Mucosa of stomach (tissue), 1 donor: ENCODE measurements at regions not wholly inside any gene's neighbourhood (a gene's known extent, or its start where the extent isn't known, plus 50 kb on each side); places are given as distances from the start of the nearest gene placed in this dataset.
"Not testable (repeated sequence)": the region's sequence is repeated elsewhere in the genome, so short reads cannot be mapped to it uniquely, and the experiment has no call there.

Source experiments
- H3K27me3 ChIP-seq: one replicate; pipeline ENCODE4 v1.7.0; 2013; ENCODE audit warnings: mild to moderate bottlenecking, low read length; ENCODE audit not compliant: control insufficient read depth, insufficient read depth
- H3K36me3 ChIP-seq: one replicate; pipeline ENCODE4 v1.7.0; 2013; ENCODE audit warnings: low read length; ENCODE audit not compliant: control insufficient read depth, insufficient read depth
- H3K4me1 ChIP-seq: one replicate; pipeline ENCODE4 v1.7.0; 2013; ENCODE audit warnings: mild to moderate bottlenecking, low read length; ENCODE audit not compliant: control insufficient read depth, insufficient read depth
- H3K4me3 ChIP-seq: one replicate; pipeline ENCODE4 v1.7.0; 2013; ENCODE audit warnings: low read length
- H3K9ac ChIP-seq: one replicate; pipeline ENCODE4 v1.7.0; 2013; ENCODE audit warnings: mild to moderate bottlenecking, low read length, moderate library complexity
- H3K9me3 ChIP-seq: one replicate; pipeline ENCODE4 v1.7.0; 2013; ENCODE audit warnings: mild to moderate bottlenecking, low read length, moderate library complexity; ENCODE audit not compliant: control insufficient read depth
- donor health status: Pancreatic carcinoma.

DNA sequence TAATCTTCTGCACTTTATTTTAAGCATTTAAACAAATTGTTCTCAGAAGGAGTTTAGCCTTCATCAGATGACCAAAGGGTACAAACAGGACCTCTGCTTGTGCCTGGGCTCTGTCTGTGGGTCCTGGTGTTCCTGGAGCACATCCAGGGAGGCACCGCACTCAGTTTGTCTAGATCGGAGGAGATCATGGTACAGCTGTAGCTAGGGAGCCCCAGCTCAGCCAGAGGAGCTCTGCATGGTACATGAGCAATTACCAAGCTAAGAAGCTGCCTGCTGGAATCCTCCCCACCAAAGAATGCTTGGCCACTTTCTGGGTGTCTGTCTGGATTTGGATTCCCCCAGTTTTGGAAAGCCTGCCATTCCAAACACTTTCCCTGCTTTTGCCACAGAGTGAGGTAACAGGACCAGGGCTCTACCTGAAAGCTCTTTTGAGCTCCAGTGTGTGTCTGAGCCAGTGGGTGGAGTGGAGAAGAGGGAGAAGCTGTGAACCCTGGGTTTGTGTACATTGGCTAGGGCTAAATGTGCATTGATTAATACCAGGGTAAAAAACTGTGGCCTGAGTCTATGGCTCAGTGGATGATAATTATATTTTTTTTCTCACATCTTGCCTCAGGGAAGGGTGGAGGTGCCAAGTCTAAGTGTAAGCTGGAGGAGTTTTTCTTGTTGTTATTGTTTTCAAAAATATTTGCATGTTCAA, 163.7 kb upstream of the IGF1 start:
- Histone ChIP-seq H3K4me1 (peaks cover 17% of the 10 kb centered on the region), H3K9me3 (no peaks in the 10 kb centered on the region), H3K27me3 (no peaks in the 10 kb centered on the region), H3K36me3 (no peaks in the 10 kb centered on the region), H3K4me3 (no peak overlapping the region), H3K9ac (no peak overlapping the region)

DNA sequence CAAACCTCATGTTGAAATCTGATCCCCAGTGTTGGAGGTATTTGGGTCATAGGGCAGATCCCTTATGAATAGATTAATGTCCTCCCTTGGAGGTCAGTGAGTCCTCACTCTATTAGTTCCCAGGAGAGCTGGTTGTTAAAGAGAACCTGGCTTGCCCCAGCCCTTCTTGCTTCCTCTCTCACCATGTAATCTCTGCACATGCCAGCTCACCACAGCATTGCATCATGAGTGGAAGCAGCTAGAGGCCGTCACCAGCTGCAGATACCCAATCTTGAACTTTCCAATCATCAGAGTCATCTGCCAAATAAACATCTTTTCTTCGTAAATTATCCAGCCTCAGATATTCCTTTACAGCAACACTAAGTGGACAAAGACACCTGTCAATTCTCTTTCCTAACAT, 161.8 kb upstream of the IGF1 start:
- no peak overlapping the region for H3K4me3 ChIP-seq
- no peaks in the 10 kb centered on the region for H3K36me3 ChIP-seq
- peaks cover 19% of the 10 kb centered on the region for H3K4me1 ChIP-seq
- no peak overlapping the region for H3K9ac ChIP-seq
- H3K27me3 ChIP-seq, result no peaks in the 10 kb centered on the region
- no peaks in the 10 kb centered on the region for H3K9me3 ChIP-seq

DNA sequence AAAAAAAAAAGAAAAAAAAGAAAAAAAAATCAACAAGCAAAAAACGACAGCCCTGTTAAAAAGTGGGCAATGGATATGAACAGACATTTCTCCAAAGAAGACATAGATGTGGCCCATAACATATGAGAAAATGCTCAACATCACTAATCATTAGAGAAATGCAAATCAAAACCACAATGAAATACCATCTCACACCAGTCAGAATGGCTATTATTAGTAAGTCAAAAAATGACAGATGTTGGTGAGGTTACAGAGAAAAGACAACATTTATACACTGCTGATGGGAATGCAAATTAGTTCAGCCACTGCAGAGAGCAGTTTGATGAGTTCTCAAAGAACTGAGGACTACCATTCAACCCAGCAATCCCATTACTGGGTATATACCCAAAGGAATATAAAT, 160.3 kb upstream of the IGF1 start:
- peaks cover 19% of the 10 kb centered on the region for H3K4me1 ChIP-seq
- not testable (repeated sequence) for H3K9me3 ChIP-seq, H3K9ac ChIP-seq, H3K4me3 ChIP-seq, H3K36me3 ChIP-seq, H3K27me3 ChIP-seq

DNA sequence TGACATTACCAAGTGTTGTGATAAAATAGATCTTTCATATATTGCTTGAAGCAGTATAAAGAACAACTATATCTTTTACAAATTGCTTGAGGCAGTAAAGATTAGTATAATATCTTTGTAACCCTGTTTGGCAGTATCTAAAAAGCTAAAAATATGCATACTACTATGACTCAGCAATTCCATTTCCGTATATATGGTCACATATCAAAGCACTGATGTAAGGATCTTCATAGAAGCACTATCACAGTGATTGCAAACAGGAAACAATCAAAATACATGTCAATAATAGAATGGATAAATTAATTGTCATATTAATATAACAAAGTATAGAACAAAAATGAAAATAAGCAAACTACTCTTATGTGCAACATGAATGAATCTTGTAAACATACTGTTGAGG, 158.4 kb upstream of the IGF1 start:
- H3K9me3 ChIP-seq, result no peaks in the 10 kb centered on the region
- H3K4me1 ChIP-seq, result peaks cover 12% of the 10 kb centered on the region
- H3K27me3 ChIP-seq, result no peaks in the 10 kb centered on the region
- no peak overlapping the region for H3K4me3 ChIP-seq
- H3K9ac ChIP-seq, result no peak overlapping the region
- no peaks in the 10 kb centered on the region for H3K36me3 ChIP-seq

DNA sequence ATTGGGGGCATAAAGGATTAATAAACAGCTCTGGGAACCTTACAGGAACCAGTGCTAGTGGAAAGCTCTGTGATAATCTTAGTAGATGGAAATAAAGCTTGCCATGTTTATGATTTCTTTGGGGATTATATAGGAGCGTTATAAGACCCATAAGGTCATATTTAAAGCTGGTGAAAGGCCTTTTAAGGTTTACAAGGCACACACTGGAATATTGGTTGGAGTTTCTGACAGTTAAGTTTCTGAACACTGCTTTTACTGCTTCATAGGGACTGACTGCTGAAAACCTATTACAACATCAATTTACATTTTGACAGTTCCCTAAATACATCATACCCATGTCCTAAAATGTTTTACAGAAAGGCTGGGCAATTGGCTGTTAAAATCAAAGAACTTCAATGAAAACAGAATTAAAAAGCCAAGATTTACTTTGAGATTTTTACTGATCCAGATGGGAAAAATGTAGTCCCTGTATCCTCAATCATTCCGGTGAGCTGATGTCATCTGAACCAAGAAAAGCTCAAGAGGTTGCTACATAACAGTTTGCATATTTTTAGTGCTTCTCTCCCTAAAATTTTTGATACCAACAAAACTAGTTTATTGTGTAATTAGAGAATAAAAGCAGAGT, 153.7 kb upstream of the IGF1 start:
- Histone ChIP-seq H3K4me3 (no peak overlapping the region), H3K9ac (no peak overlapping the region), H3K4me1 (peaks cover 8% of the 10 kb centered on the region), H3K36me3 (no peaks in the 10 kb centered on the region), H3K9me3 (no peaks in the 10 kb centered on the region), H3K27me3 (no peaks in the 10 kb centered on the region)

DNA sequence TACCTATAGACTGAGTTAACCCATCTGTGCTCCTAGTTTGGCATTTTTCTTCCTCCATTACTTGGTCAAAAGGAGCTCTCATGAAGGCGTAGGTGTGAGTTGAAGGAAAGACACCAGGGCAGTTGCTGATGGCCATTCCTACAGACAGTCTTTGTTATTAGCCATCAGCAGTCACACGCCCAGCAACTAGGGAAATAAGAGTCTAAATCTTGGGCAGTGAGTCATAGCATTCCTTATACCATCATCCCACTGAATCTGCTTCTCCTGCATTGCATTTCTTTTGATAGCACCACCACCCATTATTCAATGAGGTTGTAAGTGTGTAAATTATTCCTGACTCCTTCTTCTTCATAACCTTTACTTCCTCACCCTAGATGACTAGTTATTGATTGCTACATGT, 150.9 kb upstream of the IGF1 start:
- Histone ChIP-seq H3K4me1 (no peaks in the 10 kb centered on the region), H3K4me3 (no peak overlapping the region), H3K9me3 (peaks cover 9% of the 10 kb centered on the region), H3K36me3 (no peaks in the 10 kb centered on the region), H3K27me3 (no peaks in the 10 kb centered on the region), H3K9ac (no peak overlapping the region)

DNA sequence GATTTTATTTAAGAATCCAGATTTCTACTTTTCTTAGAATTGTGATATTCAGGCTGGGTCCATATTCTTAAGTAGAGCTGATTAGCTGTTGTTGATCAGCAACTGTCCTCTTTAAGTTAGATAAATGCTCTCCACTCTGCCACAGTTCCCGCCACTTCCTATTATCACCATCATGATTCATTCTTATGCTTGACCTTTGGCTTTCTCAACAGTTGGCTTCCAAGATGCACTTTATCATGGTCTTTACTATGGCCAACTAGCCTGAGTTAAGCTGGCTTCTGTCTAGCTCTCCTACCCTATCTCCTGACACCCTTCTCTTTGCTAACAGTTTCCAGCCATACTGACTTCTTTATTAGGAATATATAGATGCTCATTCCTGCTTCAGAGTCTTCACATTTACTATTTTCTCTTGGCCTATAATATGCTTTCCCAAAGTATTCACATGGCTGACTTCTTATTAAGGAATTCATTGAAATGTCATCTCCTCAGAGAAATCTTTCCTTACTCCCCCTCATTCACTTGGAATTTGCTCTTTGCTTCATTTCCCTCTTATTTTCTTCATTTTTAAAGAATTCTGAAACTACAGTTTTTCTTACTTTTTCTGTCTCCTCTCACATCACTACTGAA, 149.0 kb upstream of the IGF1 start:
- H3K9me3 ChIP-seq, result peaks cover 9% of the 10 kb centered on the region
- no peaks in the 10 kb centered on the region for H3K36me3 ChIP-seq
- no peaks in the 10 kb centered on the region for H3K4me1 ChIP-seq
- H3K27me3 ChIP-seq, result no peaks in the 10 kb centered on the region
- no peak overlapping the region for H3K4me3 ChIP-seq
- no peak overlapping the region for H3K9ac ChIP-seq

- H3K4me3 ChIP-seq, result no peak overlapping the region
- peaks cover 14% of the 10 kb centered on the region for H3K4me1 ChIP-seq
- no peaks in the 10 kb centered on the region for H3K36me3 ChIP-seq
- no peaks in the 10 kb centered on the region for H3K27me3 ChIP-seq
- no peak overlapping the region for H3K9ac ChIP-seq
- H3K9me3 ChIP-seq, result peaks cover 9% of the 10 kb centered on the region
These were observed 145.5 kb upstream of the IGF1 start for GRCh38 chr12:102625819-102626218.

DNA sequence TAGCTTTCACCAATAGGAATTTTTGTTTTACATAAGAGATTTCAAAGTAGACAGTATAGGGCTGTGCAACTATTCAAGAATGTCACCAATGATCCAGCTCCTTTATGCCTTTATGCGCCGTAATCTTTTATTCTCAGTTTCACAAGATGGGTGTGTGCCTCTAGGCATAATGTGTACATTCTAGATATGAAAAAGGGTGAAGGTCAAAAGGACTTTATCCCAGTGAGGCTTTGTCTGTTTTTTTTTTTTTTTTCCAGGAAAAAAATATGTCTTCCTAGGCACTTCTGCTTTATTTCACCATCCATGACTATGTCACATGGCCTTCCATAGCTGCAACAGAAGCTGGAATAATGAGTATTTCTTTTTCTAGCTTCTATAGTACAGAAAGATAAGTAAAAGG, 142.3 kb upstream of the IGF1 start:
- no peaks in the 10 kb centered on the region for H3K27me3 ChIP-seq
- H3K9me3 ChIP-seq, result peaks cover 6% of the 10 kb centered on the region
- no peaks in the 10 kb centered on the region for H3K36me3 ChIP-seq
- H3K9ac ChIP-seq, result no peak overlapping the region
- H3K4me3 ChIP-seq, result no peak overlapping the region
- peaks cover 14% of the 10 kb centered on the region for H3K4me1 ChIP-seq

GRCh38 chr12:102618197-102618877, 138.0 kb upstream of the IGF1 start:
- H3K9ac ChIP-seq, result no peak overlapping the region
- no peaks in the 10 kb centered on the region for H3K9me3 ChIP-seq
- H3K4me1 ChIP-seq, result peaks cover 12% of the 10 kb centered on the region
- no peaks in the 10 kb centered on the region for H3K36me3 ChIP-seq
- H3K27me3 ChIP-seq, result no peaks in the 10 kb centered on the region
- no peak overlapping the region for H3K4me3 ChIP-seq

DNA sequence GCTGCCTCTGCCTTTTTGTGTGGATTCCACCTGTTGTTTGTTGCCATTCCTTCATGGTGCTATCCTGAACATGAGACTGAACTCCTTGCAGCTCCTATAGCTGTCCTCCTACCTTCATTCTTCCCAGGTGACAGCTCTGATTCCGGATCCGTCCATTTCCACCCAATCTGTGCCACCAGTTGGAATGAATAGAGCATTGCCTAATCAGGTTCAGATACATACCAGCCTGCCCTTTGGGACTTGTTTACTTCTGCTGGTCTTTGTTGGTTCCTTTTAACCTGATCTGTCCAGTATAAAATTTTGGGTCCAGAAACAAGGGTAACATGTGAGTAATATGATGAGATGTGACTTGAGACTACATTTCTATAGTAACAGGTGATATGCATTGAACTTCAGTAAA, 136.3 kb upstream of the IGF1 start:
- Histone ChIP-seq H3K4me3 (no peak overlapping the region), H3K4me1 (peaks cover under 1% of the 10 kb centered on the region), H3K27me3 (no peaks in the 10 kb centered on the region), H3K9me3 (no peaks in the 10 kb centered on the region), H3K9ac (no peak overlapping the region), H3K36me3 (no peaks in the 10 kb centered on the region)

- Histone ChIP-seq H3K4me3 (no peak overlapping the region), H3K36me3 (no peaks in the 10 kb centered on the region), H3K27me3 (no peaks in the 10 kb centered on the region), H3K4me1 (no peaks in the 10 kb centered on the region), H3K9ac (no peak overlapping the region), H3K9me3 (no peaks in the 10 kb centered on the region)
These were observed 131.6 kb upstream of the IGF1 start for GRCh38 chr12:102611995-102612394.
